ENCODE measurements at regions not wholly inside any gene's neighbourhood (a gene's known extent, or its start where the extent isn't known, plus 50 kb on each side); places are given as distances from the start of the nearest gene placed in this dataset.

DNA sequence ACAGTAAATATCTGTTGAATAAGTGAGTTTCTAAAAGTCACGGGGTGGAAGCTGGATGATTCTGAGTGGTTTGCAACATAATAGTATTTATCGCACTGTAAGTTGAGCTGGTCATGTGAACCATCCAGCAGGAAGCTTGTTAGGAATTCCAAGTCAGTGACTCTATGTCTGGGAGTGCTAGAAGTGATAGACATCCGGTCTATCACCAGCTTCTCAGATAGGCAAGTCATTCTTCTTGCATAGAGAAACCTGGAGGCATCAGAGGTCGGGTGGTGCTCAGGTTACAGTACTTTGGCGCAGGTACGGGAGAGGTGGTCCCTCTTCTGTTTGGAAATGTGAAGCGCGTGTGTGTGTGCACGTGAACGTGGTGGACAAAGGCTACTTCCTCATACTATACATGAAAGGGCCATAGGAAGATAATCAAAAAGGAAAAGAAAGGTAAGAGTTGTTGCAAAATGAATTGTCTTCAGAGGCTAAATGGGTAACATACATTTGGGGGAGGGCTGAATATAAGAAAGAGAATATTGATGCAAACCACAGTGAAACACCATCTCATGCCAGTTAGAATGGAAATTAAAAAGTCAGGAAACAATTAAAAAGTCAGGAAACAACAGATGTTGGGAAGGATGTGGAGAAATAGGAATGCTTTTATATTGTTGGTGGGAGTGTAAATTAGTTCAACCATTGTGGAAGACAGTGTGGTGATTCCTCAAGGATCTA, 299.3 kb upstream of the ZFP64 start:
- DNase-seq (ENCODE audit: low read depth in 2 of 2), result no peak

DNA sequence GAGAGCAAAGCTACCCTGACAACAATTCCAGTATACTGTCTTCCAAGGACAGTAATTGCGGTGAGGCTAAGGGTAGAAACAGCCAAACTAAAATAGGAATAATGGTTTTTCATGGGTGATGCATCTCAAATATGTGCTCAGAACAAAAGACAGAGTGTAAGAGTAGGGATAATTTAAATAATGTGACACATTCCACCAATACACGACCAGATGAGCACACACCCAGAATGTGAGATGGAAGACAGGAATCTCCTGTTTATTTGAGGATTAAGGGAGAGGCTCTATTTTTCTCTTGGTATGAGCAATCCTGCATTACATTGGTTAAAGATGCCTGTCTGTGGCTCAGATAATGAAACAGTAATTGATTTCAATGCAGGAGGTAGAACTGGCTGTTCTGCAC, 292.9 kb upstream of the ZFP64 start:
- DNase-seq (ENCODE audit: low read depth in 2 of 2), result no peak

DNA sequence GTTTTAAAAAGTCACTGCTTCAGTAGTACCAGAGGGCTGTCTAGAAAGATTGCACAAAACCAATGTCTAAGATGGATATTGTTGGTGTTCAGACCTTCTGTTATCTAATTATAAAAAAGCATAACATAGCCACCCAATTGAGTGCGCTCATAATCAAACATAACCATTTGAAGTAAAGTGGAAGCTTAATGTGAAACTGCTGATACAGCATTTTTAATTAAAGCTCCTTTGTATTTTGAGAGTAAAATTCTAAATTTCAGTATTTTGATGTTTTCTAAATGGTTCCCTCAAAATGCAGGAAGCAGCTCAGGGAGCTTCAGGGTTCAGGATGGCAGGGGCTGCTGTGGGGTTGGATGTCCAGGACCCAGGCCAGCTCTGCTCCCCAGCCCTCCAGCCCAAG, 291.8 kb upstream of the ZFP64 start:
- no peak for DNase-seq (ENCODE audit: low read depth in 2 of 2)

DNA sequence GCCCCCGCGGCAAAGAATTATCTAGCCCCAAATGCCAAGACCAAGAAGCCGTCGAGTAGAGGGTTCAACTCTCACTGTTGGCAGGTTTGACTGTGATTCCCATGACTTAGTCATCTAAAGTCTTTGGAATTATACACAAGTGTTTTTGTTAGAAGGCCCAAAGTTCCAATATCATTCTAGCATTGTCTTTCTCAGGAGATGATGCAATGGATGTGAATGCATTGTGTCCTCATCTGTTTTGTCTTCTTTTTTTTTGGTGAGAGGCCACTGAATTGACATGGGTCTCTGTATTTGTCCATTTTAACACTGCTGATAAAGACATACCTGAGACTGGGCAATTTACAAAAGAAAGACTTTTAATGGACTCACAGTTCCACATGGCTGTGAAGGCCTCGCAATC, 290.5 kb upstream of the ZFP64 start:
- DNase-seq (ENCODE audit: low read depth in 2 of 2), result no peak

DNA sequence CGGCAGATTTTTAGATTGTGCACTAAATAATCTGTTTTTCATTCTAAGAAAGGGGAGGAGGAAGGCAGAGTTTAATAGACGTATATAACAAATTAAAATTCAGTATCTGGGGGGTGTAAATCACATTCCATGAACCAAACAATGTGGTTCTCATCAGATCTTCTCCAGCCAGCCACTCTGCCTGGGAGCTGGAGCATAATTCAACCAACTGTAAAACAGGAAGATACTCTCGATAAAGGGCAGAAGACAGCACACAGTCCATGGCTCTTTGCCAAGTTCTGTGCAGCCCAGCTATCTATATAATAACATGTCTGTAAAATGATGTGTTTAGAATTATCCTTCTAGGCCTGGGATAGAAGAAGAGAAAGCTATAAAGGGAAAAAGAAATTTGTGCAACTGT, 289.9 kb upstream of the ZFP64 start:
- DNase-seq (ENCODE audit: low read depth in 2 of 2), result no peak

DNA sequence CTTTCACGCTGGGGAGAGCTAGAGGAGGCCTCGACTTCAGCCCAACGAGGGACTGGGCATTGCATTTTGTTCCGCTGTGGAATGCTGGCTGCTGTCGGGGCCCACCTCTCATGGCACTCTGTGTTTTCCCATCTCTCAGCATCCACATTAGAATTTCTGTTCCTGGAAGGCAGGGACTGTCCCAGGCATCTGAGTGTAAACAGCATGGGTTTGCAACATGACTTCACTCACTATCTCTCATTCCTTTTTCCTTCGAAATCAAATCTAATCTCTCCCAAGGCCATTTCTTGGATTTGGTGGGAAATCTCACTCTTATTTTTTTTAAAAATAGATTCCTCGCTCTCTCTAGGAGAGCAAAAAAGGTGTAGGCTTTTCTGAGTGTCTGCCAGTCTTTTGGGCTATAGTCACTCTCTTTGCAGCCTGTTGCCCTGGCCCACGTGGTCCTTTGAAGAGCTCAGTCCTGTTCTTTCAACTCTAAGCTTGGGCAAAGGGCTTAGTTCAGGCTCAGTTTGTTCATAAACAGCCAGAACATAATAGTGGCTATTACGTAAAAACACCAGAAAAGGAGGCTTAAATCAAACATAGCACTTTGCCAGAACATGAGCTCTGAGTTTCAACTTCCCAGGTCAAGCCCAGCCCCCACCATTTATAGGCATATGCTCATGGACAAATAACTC, 284.6 kb upstream of the ZFP64 start:
- DNase-seq (ENCODE audit: low read depth in 2 of 2), result no peak

DNA sequence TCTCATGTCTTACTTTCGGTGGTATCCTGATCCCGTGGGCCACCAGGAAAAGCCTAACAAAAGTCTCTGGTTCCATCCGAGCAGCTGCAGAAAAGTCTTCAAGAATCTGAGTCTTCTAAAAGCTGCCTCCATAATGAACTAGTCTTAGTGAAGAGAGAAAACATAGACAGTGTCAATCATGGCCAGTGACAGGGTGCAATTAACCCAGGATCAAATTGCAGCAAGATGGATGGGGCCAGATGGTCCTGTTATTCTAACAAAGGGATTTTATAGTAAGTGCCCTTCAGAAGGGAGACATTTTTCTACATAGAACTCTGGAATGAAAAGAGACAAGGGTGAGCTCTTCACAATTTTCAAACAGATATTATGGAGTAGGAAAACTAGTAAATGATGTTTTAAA, 281.6 kb upstream of the ZFP64 start:
- no peak for DNase-seq (ENCODE audit: low read depth in 2 of 2)

DNA sequence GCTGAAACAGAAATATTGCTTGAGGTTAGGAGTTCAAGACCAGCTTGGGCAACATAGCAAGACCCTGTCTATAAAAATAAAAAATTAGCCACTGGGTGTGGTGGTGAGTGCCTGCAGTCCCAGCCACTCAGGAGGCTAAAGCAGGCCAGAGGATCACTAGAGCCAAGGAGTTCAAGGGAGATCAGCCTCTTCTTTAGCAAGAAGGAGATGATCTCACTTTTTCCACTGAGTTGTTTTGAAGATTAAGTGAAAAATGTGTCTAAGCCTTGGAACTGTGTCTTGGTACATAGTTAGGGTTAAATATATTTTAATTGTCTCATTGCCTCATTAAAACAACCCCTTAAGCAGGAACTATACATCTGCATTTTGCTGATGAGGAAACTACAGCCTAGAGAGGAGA, 279.0 kb upstream of the ZFP64 start:
- no peak for DNase-seq (ENCODE audit: low read depth in 2 of 2)

DNA sequence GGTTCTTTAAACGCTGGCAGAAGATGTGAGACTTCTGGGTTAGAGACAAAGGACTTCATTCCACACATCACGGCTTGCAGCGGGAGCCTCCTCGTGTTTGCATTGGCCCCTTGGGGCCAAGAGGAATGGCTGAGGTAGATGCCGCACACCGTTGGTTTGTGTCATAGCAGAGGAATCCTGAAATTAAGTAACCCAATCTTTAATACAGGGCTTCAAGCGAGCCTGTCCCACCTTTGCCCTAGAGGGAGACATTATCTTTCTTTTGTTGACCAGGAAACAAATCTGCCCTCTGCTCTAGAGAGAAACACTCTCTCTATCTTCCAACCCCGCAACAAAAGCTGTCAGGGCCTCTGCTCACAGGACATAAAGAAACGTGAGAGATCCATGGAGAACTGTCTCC, 277.5 kb upstream of the ZFP64 start:
- no peak for DNase-seq (ENCODE audit: low read depth in 2 of 2)

DNA sequence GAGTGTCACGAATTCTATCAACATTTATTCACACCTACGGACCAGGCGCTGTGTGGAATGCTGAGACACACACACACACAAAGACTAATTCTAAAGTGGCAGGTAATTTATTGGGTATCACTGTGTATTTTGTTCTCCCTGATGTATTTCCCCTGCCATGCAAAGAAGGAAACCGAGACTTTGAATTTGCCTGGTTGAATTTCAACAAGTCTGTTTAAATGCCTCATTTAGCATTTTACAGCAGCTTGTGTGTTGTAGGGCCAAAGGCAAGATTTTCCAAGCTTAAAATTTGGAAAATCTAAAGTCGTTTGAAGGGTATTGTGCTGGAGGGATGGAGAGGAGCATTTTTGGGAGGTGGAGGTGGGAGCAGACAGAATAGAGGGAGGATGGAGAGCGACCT, 274.4 kb upstream of the ZFP64 start:
- no peak for DNase-seq (ENCODE audit: low read depth in 2 of 2)

DNA sequence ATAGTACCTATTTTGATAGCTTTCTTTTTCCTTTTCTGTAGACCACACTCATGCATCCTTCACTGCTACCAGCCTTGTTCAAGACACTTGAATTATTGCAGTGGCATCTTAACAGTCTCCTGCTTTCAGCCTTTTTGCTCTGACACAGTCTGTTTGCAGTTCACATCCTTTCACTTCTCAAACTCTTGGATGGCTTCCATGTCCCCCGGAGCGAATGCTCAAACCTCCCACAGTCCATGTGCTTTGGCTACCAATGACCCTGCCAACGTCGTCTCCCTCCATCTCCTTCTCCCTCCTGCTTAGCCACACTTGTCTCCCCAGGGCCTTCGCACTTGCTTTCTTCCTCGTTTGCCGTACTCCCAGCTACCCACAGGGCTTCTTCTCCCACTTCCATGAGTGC, 270.0 kb upstream of the ZFP64 start:
- DNase-seq (ENCODE audit: low read depth in 2 of 2), result no peak

DNA sequence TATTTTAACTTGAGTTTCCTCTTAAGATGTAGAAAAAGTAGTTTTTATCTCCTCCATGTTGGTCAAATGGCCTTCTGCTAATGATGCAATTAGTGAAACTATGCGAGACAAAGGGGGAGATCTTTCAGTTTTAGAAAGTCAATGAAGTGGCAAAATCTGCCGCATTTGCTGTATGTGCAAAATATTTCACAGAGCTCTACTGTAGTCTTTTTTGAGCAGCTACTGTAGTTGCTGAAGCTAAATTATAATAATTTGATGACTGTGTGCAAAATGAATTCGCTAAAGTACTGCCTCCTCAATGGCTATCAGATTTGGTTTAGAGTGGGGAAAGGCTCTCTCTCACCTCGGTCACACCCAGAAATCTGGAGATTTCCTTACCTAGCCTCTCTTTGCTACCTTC, 267.6 kb upstream of the ZFP64 start:
- DNase-seq (ENCODE audit: low read depth in 2 of 2), result no peak

DNA sequence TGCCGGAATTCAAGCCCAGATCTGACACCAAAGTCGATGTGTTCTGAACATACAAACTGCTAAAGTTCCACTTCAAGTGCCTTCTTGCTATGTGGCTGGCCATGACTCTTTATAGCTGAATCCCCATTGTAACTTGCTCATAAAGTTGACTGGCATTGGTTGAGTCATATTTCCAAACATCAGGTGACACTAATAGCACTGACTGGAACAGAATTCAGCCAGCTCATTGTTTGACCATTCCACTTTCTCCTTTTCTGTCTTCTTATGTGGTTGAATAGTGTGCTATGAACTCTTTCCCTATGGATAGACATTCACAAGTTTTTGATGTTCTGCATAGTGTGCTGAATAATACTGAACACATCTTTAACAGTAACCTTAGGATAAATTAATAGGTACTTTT, 266.2 kb upstream of the ZFP64 start:
- no peak for DNase-seq (ENCODE audit: low read depth in 2 of 2)

DNA sequence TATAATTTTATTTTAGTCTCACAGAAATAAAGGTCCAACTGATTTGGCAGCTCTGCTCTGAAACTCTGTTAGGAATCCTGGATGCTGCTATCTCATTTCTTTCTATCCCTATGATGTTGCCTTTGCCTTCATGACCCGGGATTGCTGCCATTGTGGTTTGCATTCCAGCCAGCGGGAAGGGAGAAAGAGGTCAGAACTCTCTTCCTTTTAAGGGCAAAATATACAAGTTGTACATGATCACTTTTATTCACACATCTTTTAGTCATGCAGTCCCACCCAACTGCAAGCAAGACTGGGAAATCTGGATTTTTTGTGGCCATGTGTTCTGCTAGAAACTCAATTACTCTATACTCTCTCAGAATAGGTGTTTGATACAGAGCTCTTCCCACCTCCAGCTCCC, 263.1 kb upstream of the ZFP64 start:
- no peak for DNase-seq (ENCODE audit: low read depth in 2 of 2)

DNA sequence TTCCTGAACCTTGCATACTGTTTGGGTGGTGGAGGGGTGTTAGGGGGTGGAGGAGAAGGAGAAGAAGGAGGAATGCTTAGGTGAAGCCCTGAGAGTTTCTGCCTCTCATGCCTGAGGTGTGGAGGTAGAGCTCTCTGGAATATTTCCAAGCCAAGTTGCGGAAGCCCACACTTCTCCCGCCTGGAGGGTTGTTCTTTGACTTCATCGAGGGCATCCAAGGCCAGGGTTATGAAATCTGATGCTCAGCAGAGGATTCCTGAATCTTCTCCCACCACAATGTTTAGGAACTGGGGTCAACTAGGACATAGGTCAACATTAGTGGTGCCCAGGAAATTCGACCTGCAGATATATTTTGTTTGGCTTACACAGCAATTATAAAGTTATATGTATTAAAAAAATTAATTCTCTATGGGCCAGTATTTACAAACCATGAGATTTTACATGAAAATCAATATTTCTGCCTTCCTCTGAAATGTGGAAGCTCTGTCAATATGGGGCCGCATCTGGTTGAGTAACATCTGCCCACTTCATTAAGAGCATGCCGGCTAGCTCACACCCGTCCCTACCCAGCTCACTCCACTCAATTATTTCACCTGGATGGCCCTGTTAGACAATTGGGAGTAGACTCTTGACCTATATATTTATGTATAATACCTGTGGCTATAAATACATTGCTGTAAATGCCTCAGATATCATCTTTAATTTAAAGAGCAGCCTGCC, 257.1 kb upstream of the ZFP64 start:
- no peak for DNase-seq (ENCODE audit: low read depth in 2 of 2)

DNA sequence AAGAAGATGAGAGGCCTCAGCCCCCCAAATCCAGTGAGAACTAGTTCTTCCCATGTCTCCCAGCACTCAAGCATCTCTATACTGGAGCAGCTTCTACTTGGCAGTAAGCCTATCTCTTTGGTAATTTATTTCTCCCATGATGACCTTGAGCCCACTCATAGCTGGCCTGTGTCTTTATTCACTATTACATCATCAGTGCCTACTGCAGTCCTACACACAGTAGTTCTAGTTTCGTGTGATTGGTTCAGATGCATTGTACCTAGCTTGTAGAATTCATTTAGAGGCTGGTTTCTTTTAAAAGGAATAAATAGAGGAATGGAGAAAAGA, 255.6 kb upstream of the ZFP64 start:
- no peak for DNase-seq (ENCODE audit: low read depth in 2 of 2)

DNA sequence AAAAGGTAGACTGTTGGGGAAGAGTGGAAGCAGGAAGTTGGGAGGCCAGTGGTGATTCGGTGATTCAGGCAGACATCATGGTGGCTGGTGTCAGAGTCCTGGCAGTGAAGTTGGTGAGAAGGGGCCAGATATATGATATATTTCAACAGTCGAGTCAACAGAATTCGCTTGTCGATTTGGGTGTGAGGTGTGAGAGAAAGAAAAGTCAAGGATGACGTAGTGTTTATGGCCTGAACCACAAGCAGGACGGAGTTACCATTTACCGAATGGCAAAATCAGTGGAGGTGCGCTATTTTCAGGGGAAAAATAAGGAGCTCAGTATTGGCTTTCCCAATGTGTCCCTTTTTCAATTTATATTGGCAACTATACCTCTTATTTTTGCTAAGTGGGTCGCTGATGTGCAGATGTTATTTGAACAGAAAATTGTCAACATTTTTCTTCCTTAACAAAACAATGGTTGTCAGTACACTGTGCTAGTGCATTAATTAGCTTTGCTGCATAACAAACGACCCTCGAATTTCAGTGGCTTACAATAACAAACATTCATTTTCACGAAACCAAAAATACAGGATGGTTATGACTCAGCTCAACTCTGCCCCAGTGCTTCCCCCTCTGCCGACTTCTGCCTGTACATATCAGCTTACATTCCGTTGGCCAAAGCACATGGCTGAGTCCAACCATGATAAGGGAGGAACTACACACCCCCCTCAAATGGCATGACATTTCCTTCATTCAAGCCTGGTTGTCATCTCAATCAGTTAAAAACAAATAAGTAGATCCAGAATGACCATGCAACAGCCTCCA, 255.0 kb upstream of the ZFP64 start:
- no peak for DNase-seq (ENCODE audit: low read depth in 2 of 2)

DNA sequence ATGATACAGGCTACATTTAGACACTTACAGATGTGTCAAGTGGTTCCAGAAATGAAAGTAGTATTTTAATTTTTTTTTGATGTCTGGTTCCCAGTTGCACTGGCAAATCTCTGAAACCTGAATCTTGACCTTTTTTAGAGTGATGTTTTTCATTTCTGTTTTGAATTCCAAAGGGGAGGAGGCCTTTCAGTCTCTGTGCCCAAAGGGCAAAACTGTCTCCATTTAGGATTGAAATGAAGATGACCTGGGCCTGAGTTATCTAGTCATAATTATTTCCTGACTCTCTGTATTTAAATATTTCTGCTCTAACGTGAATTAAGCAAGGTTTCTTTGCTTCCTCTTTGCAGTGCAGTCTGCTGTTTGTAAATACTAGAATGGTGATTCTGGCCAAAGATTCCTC, 252.9 kb upstream of the ZFP64 start:
- no peak for DNase-seq (ENCODE audit: low read depth in 2 of 2)

DNA sequence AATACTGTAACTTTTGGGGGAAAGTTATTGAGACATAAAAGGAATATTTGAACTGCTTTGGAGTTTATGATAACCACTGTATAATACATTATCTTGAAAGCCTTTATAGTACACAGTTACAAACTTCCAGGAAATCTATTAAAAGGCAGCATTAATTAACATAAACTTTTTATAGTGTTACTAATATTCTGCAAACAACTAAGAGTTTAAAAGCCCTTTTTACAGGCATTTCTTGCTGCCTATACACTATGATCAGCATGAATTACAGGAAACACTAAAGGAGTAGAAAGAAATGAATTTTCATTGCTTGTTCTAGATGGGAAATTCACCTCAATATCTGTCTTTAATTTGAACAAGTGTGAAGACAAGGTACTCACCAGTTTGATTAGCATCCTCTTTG, 252.3 kb upstream of the ZFP64 start:
- DNase-seq (ENCODE audit: low read depth in 2 of 2), result no peak

DNA sequence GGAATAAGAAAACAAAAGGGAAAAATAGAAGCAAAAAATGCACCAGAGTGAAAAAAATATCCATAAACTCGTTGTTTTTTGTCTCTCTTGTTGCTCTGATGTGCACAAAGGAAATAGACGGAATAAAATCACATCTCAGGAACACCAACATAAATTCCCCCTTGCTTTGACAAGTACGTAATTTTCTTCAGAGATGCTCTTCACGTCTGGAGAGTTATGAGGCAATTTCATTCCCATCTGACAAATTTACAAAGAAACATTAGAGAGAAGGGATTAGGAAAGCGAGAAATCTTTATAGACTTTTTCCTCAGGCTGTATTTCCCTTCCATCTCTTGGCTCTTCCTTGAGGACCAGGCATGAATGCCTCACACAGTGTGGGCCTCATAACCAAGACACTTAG, 250.1 kb upstream of the ZFP64 start:
- no peak for DNase-seq (ENCODE audit: low read depth in 2 of 2)

DNA sequence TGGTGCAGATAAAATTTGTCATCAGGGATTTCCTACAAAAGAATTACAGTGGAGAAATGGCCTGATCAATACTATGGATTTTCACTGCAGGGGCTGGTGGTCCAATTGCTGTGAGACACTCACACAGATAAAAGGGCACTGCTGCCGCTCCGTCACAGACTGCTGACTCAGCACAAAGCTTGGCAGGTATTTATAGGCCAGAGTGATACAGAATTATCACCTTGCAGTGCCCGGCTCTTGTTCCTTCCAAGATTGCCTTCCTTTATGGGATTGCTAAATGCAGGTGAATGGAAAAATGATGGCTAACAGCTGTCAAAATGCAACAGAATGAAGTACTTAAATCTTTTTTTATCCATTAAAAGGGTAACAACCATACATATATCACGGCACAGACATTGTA, 247.8 kb upstream of the ZFP64 start:
- no peak for DNase-seq (ENCODE audit: low read depth in 2 of 2)

DNA sequence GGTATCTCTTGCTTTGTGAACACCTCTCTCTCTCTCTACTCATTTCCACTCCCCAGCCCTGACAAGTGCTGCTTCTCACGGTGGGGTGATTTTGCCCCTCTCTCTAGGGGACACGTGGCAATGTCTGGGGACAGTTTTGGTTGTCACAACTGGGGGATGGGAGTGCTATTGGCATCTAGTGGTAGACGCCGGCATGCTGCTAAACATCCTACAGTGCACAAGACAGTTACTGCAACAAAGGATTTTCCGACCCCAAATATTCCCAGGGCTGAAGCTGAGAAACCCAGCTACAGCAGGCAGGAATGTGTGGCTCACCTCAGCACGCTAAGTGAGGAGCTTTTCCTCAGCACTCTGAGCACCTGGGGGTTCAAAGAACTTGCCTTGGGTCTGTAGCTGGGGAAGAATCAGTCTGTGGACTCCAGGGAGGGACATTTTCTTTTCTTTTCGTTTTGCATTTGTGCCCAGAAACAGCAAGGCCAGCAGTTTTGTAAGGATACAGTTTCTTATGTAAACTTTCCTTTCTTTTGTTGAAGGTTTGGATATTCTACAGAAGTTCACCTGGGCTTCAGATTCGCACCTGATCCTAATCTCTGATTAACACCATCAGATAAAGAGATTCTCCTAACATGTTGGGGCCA, 246.9 kb upstream of the ZFP64 start:
- DNase-seq (ENCODE audit: low read depth in 2 of 2), result no peak

Measured in activated CD8-positive, alpha-beta memory T cell treated with anti-CD3 and anti-CD28 coated beads for 4 hours (primary cell).